HG02588 (cell line): ENCODE measurements at regions not wholly inside any gene's neighbourhood (a gene's known extent, or its start where the extent isn't known, plus 50 kb on each side); places are given as distances from the start of the nearest gene placed in this dataset.

ENCODE experiments used
- ATAC-seq: cut with Tn5 transposase; IDR thresholded peaks from one replicate; pipeline ENCODE4 v1.9.1; 2021; ENCODE audit warnings: mild to moderate bottlenecking, moderate library complexity; ENCODE audit not compliant: unreplicated experiment

DNA sequence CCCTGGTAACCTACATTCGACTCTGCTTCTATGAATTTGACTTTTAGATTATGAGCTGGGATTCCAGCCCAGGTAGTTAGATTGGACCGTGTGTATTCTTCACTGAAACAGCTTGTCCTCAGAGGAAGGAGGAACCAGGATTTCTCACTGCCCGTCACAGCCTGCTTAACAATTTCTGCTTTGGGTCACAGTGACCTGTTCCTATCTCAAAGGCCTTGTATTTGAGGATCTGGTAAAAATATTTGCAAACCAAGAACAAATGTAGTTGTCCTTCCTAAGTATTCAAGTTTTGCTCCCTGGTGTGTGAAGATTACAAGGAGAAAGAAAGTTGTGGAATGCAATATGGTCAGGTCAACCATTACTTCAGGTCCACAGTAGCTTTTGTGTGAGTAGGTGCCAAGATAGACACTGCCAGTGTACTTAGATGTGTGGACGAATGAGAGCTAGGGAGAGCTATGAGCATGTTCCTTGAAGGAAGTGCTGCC, 55.1 kb downstream of the KIF4B start:
- ATAC-seq = no peak

GRCh38 chr5:155069961-155070360, 56.4 kb downstream of the KIF4B start:
- ATAC-seq = no peak

DNA sequence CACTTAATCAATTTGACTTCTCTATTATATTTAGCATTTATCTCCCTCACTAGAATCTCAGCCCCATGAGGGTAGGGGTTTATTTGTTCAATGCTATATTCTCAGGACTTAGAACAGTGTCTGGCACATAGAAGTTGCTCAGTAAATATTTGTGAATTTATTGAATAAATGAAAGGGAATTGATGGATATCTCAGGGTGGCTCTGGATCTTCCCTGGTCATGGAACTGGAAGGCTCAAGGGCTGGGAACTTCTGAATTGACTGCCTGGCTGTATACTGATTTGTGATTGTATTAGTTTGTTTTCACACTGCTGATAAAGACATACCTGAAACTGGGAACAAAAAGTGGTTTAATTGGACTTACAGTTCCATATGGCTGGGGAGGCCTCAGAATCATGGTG, 57.2 kb downstream of the KIF4B start:
- no peak for ATAC-seq

DNA sequence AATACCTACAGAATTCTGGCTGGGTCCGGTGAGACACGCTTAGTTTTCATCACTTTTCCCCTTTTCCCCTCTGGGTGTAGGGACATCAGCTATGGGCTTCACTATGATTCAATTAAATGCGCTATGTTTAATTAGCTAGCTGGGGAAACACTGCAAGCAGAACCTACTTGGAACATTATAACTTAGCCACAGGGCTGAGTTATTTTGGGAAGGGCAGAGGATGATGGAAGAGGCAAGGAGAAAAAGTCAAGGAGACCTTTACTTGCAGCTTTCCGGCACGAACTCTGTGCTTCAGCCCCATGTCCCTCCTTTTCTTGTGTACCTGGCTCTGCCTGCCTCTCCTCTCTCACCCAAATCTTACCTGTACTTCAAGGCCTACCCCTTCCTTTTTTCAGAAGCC, 62.8 kb downstream of the KIF4B start:
- ATAC-seq = no peak

- no peak for ATAC-seq
These were observed 66.1 kb downstream of the KIF4B start for GRCh38 chr5:155079698-155080097.

DNA sequence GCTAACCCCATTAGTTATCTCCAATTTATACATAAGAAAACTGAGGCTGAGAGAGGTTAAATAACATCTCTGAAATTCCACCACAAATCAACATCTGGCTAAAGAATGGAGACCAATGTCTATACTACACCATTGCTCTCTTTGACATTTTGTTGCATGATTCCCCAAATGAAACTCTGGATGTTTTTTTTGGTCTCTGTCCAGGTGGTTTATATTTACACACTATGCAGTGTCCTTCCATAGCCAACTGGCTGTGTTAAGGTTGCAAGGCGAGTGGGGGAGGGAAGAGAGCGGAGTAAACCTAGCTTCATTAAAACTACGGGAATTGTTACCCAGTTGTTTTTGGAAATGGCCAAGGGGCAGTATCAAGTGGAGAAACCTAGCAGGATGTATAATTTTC, 67.2 kb downstream of the KIF4B start:
- no peak for ATAC-seq

DNA sequence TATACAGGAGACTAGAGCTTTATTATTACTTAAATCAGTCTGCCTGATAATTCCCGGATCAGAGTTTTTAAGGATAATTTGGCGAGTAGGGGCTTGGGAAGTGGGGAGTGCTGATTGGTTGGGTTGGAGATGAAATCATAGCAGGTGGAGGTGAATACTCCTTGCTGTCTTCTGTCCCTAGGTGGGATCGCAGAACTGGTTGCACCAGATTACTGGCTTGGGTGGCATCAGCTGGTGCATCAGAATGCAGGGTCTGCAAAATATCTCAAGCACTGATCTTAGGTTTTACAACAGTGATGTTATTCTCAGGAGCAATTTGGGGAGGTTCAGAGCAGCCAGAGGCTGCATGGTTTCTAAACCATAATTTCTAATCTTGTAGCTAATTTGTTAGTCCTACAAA, 68.1 kb downstream of the KIF4B start:
- ATAC-seq = no peak

DNA sequence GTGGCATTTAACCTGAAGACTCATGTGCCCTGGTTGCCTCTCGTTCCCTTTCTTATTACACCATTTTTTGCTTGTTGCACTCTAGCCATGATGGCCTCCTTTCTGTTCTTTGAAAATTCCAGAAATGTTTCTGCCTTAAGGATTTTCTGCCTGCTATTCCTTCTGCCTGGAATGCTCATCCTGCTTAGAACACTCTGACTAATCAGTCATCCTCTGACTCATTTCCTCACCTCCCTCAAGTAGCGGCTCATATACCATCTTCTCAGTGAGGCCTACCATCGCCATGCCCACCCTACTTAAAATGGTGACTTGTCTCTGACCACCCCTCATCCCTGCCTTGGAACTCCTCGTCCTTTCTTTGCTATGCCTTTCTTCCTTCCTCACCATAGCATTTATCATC, 68.8 kb downstream of the KIF4B start:
- ATAC-seq = no peak

GRCh38 chr5:155085282-155085989, 71.9 kb downstream of the KIF4B start:
- ATAC-seq = no peak

GRCh38 chr5:155087036-155087435, 73.5 kb downstream of the KIF4B start:
- ATAC-seq = no peak

DNA sequence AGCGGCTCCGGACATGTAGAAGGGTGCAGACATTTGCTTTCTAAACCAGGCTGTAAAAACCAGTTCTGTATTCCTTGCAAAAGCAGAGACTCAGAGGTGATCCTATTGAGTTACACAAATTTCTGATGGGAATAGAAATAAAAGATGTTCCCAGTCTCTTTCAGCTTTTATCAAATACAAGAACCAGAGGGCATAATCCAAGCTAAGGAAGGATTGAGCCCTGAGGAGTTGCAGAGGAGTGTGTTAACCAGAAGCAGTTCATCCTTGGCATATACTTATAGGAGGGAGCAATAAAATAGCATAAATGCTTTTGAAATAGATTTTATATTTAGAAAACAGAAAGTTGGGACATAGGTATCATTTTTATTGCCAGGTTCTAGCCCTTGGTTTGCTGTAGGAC, 75.3 kb downstream of the KIF4B start:
- ATAC-seq = no peak

GRCh38 chr5:155089643-155090042, 76.1 kb downstream of the KIF4B start:
- no peak for ATAC-seq

DNA sequence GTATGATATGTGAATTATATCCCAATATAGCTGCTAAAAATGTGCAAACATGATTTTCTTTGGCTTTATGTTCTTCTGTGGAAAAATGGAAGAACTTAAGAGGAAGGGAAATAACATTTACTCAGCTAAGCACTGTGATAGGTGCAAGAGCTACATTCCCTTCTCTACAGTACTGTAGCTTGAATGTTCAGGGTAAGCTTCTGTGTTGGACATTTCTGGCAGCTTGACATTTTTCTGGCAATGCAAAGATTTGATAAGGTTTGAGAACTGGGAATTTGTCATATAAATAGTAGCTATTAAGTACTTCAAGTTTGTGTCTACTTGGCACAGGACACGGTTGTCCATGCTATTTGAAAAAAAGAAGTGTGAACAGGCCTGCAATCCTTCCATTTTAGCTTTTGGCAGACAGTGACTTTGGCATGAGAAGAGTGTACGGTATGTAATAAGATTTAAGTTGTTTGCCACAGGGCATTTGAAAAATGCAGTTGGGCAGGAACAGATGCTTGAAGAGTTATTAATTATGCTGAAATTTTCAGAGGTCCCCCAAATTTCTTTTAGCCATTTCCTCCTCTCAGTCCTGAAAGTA, 77.6 kb downstream of the KIF4B start:
- no peak for ATAC-seq

DNA sequence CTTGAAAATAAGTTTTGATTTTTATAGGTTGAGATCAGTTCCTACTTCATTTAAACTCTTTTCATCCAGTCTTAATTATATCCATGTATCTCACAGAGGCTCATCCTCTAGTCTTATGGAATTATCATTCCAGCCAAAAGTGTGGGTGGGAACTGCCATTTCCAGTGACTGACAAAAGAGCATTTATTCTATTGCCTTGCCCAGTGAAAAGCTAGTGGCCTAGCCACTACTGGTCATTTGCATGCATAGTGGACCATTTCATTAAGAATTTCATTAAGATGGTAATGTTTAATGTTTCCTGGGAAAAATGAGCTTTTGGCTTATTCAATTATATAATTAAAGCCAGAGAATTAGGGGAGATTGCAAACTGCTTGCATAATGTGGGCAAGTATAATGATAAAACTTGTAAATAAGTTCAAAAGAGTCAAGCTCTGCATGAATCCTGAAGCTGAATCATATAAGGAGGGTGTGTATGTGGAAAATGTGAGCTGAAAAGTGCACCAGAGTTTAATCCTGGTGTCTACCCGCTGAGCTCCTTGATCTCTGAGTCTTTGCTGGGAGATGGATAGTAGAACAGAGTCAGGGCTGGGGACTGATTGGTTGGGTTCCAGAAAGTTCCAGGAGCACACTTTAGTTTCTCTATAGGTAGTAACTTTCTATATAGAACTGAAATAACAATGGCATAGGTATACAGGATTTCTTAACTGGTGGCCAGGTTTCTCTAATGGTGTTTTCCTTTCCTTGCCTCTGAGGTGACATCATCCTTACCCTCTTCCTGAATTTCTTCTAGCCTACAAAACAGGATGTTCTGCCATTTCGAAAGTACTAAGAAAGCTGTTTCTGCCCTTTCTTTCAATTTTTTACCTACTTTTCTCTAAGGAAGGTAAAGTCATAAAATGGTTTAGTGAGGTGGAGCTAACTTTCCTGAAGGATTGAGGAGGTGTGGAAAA, 78.5 kb downstream of the KIF4B start:
- no peak for ATAC-seq

- no peak for ATAC-seq
These were observed 80.9 kb downstream of the KIF4B start for GRCh38 chr5:155094455-155094854.

DNA sequence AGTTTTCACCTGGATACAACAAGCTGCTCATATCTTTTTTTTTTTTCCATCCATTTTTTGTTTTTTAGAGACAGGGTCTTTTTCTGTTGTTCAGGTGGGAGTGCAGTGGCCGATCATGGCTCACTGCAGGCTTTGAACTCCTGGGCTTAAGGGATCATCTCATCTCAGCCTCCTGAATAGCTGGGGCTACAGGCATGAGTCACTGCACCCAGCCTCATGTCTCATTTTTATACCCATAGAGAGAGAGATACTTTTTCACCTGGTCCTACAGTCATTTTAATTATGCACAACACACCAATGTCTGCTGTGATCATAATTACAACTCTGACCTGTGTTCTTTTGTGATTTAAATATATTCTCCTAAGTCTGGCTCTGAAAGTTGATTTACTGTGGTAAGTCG, 84.4 kb downstream of the KIF4B start:
- no peak for ATAC-seq

DNA sequence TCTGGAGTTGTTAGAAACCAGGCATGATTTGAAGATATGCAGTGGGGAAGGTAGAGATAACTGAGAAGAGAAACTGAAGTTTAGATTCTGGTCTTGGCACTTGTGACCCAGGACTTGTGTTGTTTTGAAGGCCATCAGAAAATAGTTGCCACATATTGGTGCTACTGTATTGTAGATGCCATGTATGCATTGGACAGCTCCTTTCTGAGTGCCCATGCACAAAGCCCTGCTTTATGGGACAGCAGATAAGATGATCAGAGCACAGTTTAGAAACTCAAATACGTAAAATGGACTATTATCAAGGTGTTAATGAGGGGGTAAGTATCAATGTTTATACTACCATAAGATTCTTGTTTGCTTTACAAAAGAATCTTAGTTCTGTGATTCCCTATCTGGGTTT, 84.9 kb downstream of the KIF4B start:
- ATAC-seq = no peak

- ATAC-seq = no peak
These were observed 88.1 kb downstream of the KIF4B start for GRCh38 chr5:155101697-155102096.

GRCh38 chr5:155103146-155103545, 89.6 kb downstream of the KIF4B start:
- no peak for ATAC-seq

DNA sequence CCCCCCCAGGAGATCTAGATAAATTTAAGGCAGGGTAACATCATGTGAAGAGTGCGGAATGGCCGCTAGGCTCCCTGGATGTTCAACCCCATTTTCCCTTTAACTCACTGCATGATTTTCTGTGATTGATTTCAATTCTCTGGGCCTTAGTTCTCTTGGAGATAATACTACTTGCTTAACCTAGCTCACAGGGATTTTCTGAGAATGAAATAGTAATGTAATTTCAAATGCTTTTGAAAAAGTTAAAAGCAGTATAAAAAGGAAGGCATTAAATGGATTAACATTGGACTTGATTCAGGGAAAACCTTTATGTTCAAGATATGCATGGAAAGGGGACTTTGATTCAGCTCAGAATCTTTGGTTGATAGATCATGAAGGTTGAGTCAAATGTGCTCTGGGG, 90.9 kb downstream of the KIF4B start:
- ATAC-seq = no peak

DNA sequence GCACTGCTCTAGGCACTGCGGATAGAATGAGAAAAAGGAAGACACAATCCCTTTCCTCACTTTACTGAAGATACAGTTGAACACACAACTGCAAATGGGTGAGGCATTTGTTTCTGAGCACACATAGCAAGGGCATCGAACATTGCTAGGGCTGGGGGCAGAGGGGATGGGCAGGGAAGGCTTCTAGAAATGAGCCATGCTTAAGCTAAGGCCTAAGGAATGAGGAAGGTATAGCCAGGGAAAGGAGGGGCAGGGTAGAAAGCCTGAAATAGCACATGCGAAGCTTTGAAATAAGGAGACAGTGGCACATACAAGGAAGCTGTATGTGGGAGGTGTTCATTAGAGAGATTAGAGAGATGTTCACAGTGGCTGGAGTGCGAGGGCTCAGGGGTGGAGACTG, 92.7 kb downstream of the KIF4B start:
- ATAC-seq = no peak

DNA sequence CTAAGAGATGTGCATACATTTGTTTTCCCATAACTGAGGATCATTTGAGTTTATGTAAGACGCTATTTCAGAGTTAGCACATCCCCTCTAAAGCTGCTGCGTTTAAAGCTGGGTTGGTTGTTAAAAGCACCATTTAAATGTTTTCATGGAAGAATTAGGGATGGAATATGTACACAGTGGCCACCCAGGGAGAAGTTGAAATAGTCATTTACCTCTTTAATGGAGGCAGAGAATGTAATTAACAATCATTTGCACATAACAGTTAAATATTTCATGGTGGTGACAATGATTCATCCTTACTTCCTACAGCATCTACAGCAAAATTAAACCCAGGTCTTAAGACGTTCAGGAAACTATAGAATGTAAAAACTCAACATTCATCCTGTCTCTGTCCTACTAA, 100.3 kb downstream of the KIF4B start:
- ATAC-seq = no peak
